ENCODE measurements at regions not wholly inside any gene's neighbourhood (a gene's known extent, or its start where the extent isn't known, plus 50 kb on each side); places are given as distances from the start of the nearest gene placed in this dataset.
"Not testable (repeated sequence)": the region's sequence is repeated elsewhere in the genome, so short reads cannot be mapped to it uniquely, and the experiment has no call there.

- no peak for DNase-seq (ENCODE audit: low read depth)
Observed at GRCh38 chr9:124084087-124084486, 72.5 kb downstream of the LHX2 start.

DNA sequence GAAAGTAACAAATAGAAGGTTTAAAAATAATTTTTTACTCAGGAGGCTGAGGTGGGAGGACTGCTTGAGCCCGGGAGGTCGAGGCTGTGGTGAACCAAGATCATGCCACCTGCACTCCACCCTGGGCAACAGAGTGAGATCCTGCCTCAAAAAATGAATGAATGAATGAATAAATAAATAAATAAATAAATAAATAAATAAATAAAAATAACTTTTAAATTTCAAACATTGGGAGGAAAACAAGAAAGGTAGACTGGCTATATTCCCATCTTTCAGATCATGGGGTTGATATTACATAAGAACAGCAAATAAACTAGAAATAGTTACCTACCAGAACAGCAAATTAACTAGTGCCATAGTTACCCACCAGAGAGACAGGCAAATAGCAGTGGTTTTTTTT is 75.7 kb downstream of the LHX2 start:
- DNase-seq (ENCODE audit: low read depth): no peak

- no peak for DNase-seq (ENCODE audit: low read depth)
Observed at GRCh38 chr9:124088476-124088837, 76.9 kb downstream of the LHX2 start.

GRCh38 chr9:124089631-124090488 is 78.3 kb downstream of the LHX2 start:
- not testable (repeated sequence) for DNase-seq (ENCODE audit: low read depth)

DNA sequence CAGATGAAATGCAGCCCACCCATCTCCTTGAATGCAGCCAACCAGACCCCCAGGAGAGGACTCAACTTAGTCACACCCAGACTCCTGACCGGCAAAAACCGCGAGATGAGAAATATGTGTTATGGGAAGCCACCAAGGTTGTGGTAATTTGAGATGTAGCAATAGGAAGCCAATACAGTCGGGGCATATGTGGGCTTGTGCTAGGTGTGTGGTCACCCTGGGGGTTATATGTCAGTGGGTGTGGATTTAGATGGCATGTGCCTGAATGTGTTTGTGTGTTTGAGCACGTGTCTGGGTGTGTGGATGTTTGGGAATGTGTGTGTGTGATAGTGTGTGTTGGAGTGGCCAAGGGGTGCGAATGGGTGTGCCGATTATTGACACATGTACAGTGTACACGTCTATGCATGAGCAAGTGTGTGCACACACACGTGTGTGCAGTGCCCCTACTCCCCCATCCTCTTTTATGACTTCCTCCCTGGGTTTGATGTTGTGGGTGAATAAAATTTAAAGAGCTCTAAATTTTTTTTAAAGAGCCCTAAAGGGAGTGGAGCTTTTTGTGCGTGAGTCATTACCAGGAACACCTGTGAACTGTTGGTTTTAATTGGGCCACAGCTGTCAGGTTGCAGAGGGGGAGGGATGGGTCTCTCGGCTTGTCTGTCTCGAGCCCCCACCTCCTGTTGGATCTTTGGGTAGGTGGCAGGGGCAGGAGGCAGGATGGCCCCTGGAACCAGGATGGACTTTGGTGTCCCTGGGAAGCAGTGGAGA is 86.8 kb downstream of the LHX2 start:
- no peak for DNase-seq (ENCODE audit: low read depth)

DNA sequence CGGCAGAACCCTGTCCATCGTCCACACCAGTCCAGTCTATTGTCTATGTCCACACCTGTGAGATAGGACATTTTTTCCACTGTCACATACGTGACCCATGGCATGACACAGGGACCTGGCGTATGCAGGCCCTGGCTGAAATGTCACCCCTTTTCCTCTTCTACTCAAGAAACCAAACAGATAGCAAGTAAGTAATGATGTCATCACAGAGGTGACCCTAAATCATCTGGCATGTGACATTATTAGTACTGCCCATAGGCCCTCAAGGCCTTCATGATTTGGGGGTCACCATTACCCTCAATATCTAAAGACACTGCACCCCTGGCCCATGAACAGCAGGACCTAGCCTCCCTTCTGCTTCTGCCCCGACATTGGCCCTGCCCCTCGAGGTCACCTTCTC is 88.3 kb downstream of the LHX2 start:
- DNase-seq (ENCODE audit: low read depth): no peak

DNA sequence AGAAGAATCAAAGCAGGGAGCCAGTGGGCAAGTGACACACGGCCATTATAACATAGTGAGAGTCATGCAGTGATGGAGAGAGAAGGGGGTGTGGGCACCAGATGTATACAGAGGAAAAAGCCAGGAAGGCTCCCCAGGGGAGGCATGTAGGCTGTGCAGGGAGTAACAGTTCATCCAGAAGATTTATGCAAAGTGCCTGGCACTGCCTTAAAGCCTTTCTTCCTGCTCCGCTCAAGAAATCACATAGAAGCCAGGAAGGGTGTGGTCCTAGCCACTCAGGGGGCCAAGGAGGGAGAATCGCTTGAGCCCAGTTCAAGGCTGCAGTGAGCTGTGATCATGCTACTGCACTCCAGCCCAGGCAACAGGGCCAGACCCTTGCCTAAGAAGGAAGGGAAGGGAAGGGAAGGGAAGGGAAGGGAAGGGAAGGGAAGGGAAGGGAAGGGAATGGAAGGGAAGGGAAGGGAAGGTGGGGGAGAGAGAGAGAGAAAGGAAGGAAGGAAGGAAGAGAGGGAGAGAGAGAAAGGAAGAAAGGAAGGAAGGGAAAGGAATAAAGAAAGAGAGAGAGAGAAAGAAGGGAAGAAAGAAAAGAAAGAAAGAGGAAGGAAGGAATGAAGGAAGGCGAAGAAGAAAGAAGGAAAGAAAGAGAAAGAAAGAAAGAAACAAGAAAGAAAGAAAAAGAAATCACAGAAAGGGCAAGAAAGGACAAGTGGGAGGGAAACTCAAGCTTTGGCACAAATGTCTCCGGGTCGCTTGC is 89.8 kb downstream of the LHX2 start:
- no peak for DNase-seq (ENCODE audit: low read depth)

GRCh38 chr9:124101969-124102345 is 90.4 kb downstream of the LHX2 start:
- no peak for DNase-seq (ENCODE audit: low read depth)

GRCh38 chr9:124102363-124102762 is 90.8 kb downstream of the LHX2 start:
- DNase-seq (ENCODE audit: low read depth): no peak

GRCh38 chr9:124105266-124105665 is 93.7 kb downstream of the LHX2 start:
- DNase-seq (ENCODE audit: low read depth): no peak

GRCh38 chr9:124108216-124108615 is 96.6 kb downstream of the LHX2 start:
- DNase-seq (ENCODE audit: low read depth): no peak

DNA sequence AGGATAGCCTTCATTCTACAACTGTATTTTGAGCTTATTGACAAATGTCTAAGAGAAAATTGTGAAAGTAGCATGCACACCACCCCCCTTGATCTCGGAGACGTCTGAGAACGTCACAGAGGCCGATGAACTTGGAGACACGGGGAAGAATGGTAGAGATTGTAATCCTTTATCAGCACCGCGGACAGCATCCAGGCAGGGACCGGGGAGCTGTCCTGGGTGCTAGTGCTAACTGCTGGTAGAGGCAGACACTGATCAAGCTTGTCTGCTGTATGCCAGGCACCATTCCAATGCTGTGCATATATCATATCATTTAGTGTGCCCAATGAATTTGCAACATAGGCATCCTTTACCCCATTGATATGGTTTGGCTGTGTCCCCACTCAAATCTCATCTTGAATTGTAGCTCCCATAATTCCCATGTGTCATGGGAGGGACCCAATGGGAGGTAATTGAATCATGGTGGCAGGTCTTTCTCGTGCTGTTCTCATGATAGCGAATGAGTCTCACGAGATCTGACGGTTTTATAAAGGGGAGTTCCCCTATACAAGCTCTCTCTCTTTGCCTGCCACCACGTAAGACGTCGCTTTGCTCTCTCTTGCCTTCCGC is 98.8 kb downstream of the LHX2 start:
- DNase-seq (ENCODE audit: low read depth): peak; percentile 21

GRCh38 chr9:124116683-124117363 is 105.3 kb downstream of the LHX2 start:
- no peak for DNase-seq (ENCODE audit: low read depth)

DNA sequence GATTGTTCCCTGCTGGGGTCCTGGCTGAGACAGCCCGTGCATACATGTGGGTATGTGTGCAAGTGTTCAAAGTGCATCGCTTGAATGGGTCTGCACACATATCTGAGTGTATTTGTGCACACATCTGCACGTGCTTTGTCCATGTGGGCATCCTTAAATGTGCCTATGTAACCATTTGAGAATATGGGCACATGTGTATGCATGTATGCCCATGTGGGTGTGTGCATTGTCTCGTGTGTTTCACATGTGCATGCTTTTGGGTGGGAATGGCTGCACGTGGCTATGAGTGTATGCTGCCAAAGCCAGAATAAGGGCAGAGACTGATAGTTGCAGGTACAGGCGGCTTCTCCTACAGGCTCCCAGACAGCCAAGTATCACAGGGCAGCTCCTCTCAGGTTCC is 107.3 kb downstream of the LHX2 start:
- DNase-seq (ENCODE audit: low read depth): no peak

DNA sequence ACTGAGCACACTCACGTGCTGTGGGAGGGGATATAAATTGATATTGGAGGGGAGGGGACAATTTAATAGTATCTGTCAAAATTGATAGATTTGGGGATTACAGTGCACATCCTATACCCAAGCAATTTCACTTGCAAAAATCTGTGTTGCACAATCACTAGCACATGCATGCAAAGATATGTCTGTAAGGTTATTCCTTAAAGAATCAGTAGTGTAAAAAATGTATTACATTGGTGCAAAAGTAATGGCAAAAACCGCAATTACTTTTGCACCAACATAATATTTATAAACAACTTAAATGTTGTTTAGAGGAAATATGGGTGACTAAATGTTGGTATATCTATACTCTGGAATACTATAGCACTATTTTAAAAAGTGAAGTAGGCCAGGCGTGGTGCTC is 108.7 kb downstream of the LHX2 start:
- DNase-seq (ENCODE audit: low read depth): no peak

GRCh38 chr9:124121725-124122124 is 110.2 kb downstream of the LHX2 start:
- DNase-seq (ENCODE audit: low read depth): no peak

DNA sequence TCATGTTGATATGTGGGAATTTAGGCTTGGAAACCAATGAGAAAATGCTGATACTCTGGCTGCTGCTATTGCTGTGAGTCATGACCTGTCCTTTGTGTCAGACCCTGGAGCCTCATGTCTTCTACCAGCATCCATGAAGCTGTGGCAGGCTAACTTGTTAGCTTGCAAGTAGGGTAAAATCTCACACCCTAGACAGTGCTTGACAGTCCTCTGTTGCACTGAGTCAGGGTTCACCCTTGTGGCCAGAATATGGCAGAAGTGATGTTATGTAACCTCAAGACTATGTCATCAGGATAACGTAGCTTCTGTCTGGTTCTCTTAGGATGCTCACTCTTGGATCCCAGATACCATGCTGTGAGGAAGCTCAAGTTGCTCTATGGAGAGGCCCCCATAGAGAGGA is 110.8 kb downstream of the LHX2 start:
- no peak for DNase-seq (ENCODE audit: low read depth)

DNA sequence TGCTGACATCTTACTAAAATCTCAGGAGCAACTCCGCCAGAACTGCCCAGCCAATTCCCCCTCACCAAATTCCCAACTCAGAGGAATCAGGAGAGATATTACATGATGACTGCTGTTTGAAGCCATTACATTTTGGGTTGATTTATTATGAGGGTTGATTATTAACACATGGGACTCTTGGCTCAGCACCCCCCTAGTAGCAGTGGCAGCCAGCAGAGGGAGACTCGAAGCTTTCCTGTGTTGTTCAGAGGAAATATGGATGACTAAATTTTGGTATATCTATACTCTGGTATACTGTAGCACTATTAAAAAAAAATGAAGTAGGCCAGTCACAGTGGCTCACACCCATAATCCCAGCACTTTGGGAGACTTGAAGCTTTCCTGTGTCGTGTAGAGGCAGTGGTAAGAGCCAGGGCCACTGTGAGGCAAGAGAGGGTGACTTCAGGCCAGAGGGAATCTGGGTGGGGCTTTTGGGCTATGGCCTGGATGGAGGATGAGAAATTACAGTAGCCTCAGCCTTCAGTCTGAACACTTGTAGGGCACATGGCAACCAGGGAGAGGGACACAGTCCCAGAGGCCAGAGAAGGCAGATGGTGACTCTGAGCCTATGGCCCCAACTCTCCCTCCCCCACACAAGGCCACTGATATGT is 111.4 kb downstream of the LHX2 start:
- DNase-seq (ENCODE audit: low read depth): no peak

DNA sequence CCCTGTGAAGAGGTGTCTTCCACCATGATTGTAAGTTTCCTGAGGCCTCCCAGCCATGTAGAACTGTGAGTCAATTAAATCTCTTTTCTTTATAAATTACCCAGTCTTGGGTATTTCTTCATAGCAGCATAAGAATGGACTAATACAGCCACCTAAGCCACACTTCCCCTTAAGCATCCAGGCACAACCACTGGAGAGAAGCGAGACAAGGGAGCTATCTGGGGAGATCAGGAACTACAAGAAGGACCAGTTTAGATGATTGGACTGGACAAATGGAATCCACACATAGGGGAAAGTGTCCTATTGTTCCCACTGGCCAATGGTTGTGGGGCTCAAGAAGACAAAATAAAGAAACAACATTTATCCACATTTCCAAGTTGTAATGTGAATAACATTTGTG is 112.1 kb downstream of the LHX2 start:
- not testable (repeated sequence) for DNase-seq (ENCODE audit: low read depth)

GRCh38 chr9:124124729-124125650 is 113.4 kb downstream of the LHX2 start:
- no peak for DNase-seq (ENCODE audit: low read depth)
